HG03354 (cell line): ENCODE measurements at regions not wholly inside any gene's neighbourhood (a gene's known extent, or its start where the extent isn't known, plus 50 kb on each side); places are given as distances from the start of the nearest gene placed in this dataset.

Source experiments
- ATAC-seq: cut with Tn5 transposase; IDR thresholded peaks from one replicate; pipeline ENCODE4 v1.9.1; 2021; ENCODE audit warnings: mild to moderate bottlenecking; ENCODE audit not compliant: unreplicated experiment, poor library complexity, severe bottlenecking

- no peak for ATAC-seq
Measured at GRCh38 chr7:130922206-130923112, 188.5 kb upstream of the KLF14 start.

GRCh38 chr7:130923365-130923764 is 189.4 kb upstream of the KLF14 start:
- ATAC-seq: no peak

- no peak for ATAC-seq
Measured at GRCh38 chr7:130923930-130924329, 189.9 kb upstream of the KLF14 start.

GRCh38 chr7:130925136-130925794 is 191.3 kb upstream of the KLF14 start:
- ATAC-seq: no peak

- ATAC-seq: peak; percentile 62
Measured at GRCh38 chr7:130926001-130926691, 192.1 kb upstream of the KLF14 start.

GRCh38 chr7:130927062-130927461 is 193.1 kb upstream of the KLF14 start:
- ATAC-seq: no peak

- ATAC-seq: no peak
Measured at GRCh38 chr7:130927564-130927963, 193.6 kb upstream of the KLF14 start.

GRCh38 chr7:130929896-130930659 is 196.1 kb upstream of the KLF14 start:
- ATAC-seq: no peak

GRCh38 chr7:130930681-130931080 is 196.7 kb upstream of the KLF14 start:
- ATAC-seq: no peak

GRCh38 chr7:130931423-130931822 is 197.4 kb upstream of the KLF14 start:
- no peak for ATAC-seq

- no peak for ATAC-seq
Measured at GRCh38 chr7:130932088-130932487, 198.1 kb upstream of the KLF14 start.

GRCh38 chr7:130932667-130933432 is 198.8 kb upstream of the KLF14 start:
- no peak for ATAC-seq

- ATAC-seq: no peak
Measured at GRCh38 chr7:130933919-130934318, 199.9 kb upstream of the KLF14 start.

- ATAC-seq: no peak
Measured at GRCh38 chr7:130935564-130936157, 201.7 kb upstream of the KLF14 start.

GRCh38 chr7:130936202-130936931 is 202.4 kb upstream of the KLF14 start:
- ATAC-seq: no peak

- no peak for ATAC-seq
Measured at GRCh38 chr7:130937016-130937415, 203.0 kb upstream of the KLF14 start.

GRCh38 chr7:130937830-130938229 is 203.8 kb upstream of the KLF14 start:
- no peak for ATAC-seq

- no peak for ATAC-seq
Measured at GRCh38 chr7:130938661-130939060, 204.7 kb upstream of the KLF14 start.
